Calu3 (cell line): ENCODE measurements at regions not wholly inside any gene's neighbourhood (a gene's known extent, or its start where the extent isn't known, plus 50 kb on each side); places are given as distances from the start of the nearest gene placed in this dataset.

Source experiments
- BruUV-seq: library from RNA; stranded (reverse); fragments of 400-500 nt; replicated peaks from 2 replicates; lab custom pipeline; 2021; lab: Mats Ljungman, UMichigan
- CTCF ChIA-PET: fragments of 300-600 bp; sonication (Branson Sonifier 250); formaldehyde crosslinking; loops from one replicate; lab custom pipeline; 2022; ENCODE audit warnings: antibody characterized with exemption; lab: Charles Lee
- DNase-seq: peaks from one replicate; pipeline ENCODE4 v3.0.0; 2022
- H3K27ac Mint-ChIP-seq: one replicate; pipeline ENCODE4 v1.8.0; 2022; ENCODE audit warnings: mixed read lengths; ENCODE audit not compliant: unreplicated experiment
- H3K27me3 Mint-ChIP-seq: one replicate; pipeline ENCODE4 v1.8.0; 2022; ENCODE audit warnings: mixed read lengths; ENCODE audit not compliant: unreplicated experiment
- H3K36me3 Mint-ChIP-seq: one replicate; pipeline ENCODE4 v1.8.0; 2022; ENCODE audit warnings: mild to moderate bottlenecking, moderate library complexity, mixed read lengths; ENCODE audit not compliant: insufficient read depth, unreplicated experiment
- H3K4me1 Mint-ChIP-seq: one replicate; pipeline ENCODE4 v1.8.0; 2022; ENCODE audit warnings: mild to moderate bottlenecking, low read depth, mixed read lengths; ENCODE audit not compliant: unreplicated experiment
- H3K4me3 Mint-ChIP-seq: one replicate; pipeline ENCODE4 v1.8.0; 2022; ENCODE audit warnings: mild to moderate bottlenecking, low read depth, moderate library complexity, mixed read lengths; ENCODE audit not compliant: unreplicated experiment
- H3K9me3 Mint-ChIP-seq: one replicate; pipeline ENCODE4 v1.8.0; 2022; ENCODE audit warnings: low read depth, mixed read lengths; ENCODE audit not compliant: unreplicated experiment
- intact Hi-C: fragments of 100-400 bp; cut with micrococcal nuclease; formaldehyde crosslinking; loops from one replicate; pipeline ENCODE4 v1.10.0; 2022; ENCODE audit not compliant: unreplicated experiment
- TF ChIP-seq, protein P1 (sequence below): fragments of 200-600 bp; IDR thresholded peaks from one replicate; pipeline ENCODE4 v1.8.0; 2022; ENCODE audit warnings: antibody characterized with exemption; ENCODE audit not compliant: unreplicated experiment

DNA sequence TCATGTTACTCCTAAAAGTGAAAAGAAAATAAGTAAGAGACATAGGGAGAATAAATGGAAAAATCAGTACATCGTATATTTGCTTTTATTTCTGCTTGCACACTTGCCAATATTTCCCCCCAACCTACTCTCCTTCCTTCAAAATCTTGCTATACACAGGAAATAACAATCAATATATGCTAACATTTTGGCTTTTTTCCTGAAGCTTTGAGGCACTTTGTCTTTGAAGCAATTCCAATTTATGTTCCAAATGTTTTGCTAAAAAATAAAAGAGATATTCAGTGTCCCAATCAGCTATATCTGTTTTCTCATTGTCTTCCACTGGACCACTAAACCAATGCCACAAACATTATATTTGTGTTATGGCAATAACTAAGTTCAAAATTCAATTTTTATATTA is 184.0 kb upstream of the NEGR1 start:
- no peaks in the 10 kb centered on the region for H3K36me3 Mint-ChIP-seq
- H3K4me1 Mint-ChIP-seq, result no peaks in the 10 kb centered on the region
- BruUV-seq, result no TSS peak
- intact Hi-C loops, result no loop called here
- no peak overlapping the region for H3K27ac Mint-ChIP-seq
- peaks cover 6% of the 10 kb centered on the region for H3K9me3 Mint-ChIP-seq
- no peak overlapping the region for H3K4me3 Mint-ChIP-seq
- no peak for DNase-seq
- no peaks in the 10 kb centered on the region for H3K27me3 Mint-ChIP-seq
- TF ChIP-seq, protein P1, sequence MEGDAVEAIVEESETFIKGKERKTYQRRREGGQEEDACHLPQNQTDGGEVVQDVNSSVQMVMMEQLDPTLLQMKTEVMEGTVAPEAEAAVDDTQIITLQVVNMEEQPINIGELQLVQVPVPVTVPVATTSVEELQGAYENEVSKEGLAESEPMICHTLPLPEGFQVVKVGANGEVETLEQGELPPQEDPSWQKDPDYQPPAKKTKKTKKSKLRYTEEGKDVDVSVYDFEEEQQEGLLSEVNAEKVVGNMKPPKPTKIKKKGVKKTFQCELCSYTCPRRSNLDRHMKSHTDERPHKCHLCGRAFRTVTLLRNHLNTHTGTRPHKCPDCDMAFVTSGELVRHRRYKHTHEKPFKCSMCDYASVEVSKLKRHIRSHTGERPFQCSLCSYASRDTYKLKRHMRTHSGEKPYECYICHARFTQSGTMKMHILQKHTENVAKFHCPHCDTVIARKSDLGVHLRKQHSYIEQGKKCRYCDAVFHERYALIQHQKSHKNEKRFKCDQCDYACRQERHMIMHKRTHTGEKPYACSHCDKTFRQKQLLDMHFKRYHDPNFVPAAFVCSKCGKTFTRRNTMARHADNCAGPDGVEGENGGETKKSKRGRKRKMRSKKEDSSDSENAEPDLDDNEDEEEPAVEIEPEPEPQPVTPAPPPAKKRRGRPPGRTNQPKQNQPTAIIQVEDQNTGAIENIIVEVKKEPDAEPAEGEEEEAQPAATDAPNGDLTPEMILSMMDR, result no peak
- CTCF ChIA-PET, result no interaction called here

DNA sequence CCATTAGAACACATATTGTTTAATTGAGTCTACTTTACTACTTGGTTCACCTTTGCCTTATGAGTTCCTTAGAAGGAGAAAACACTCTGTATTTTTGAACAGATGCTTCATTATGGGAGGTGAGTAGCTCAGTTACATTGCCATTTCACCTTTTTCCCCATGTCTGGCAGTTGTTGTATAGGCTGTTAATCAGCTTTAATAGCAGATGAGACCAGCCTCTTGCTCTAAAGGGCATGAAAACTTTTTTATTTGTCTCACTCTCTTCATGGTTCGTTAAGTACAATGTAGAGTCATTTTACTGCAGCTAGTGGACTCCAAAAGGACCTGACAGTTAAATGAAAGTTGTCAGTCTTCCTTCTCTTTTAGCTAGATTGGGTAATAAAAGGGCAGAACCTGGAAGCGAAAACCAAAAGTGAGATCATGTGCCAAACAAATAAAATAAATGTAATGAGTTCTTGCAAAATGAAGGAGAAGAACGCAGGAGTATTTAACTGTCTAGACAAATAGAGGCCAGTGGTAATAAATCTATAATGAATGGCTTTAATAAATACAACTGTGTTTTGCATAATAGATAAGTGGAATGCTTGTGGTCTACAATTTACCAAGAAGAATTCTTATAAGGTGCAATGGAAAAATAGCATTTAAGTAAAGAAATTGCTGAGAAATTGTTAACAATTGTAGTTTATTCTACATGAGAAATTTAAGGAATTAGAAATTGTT is 180.0 kb upstream of the NEGR1 start:
- intact Hi-C loops, result no loop called here
- Mint-ChIP-seq H3K4me3 (no peak overlapping the region), H3K4me1 (no peaks in the 10 kb centered on the region), H3K36me3 (no peaks in the 10 kb centered on the region), H3K27me3 (no peaks in the 10 kb centered on the region), H3K9me3 (peaks cover 3% of the 10 kb centered on the region), H3K27ac (no peak overlapping the region)
- no TSS peak for BruUV-seq
- TF ChIP-seq, protein P1, result no peak
- CTCF ChIA-PET, result no interaction called here
- DNase-seq, result no peak

DNA sequence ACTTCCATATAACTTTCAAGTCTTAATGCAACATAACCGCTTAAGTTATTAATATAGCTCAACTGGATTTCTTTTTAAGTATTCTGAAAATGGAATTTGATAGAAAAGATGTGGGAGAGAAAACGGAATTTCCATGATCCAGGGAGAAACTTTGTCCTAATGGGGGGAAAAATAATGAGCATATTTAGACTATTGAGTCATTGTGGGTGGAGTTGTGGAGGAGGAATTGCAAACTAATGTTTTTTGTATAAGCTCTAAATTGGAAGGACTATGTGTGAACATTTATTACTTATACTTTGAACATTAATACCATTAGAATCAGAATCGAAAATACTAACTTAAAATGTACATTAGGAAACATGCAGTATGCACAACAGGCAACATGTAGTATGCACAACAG is 159.9 kb upstream of the NEGR1 start:
- H3K9me3 Mint-ChIP-seq, result peaks cover 3% of the 10 kb centered on the region
- H3K4me3 Mint-ChIP-seq, result no peak overlapping the region
- no peaks in the 10 kb centered on the region for H3K27me3 Mint-ChIP-seq
- no peaks in the 10 kb centered on the region for H3K4me1 Mint-ChIP-seq
- H3K27ac Mint-ChIP-seq, result no peak overlapping the region
- DNase-seq, result no peak
- CTCF ChIA-PET, result no interaction called here
- H3K36me3 Mint-ChIP-seq, result no peaks in the 10 kb centered on the region
- BruUV-seq, result no TSS peak
- TF ChIP-seq, protein P1, result no peak
- intact Hi-C loops, result no loop called here

DNA sequence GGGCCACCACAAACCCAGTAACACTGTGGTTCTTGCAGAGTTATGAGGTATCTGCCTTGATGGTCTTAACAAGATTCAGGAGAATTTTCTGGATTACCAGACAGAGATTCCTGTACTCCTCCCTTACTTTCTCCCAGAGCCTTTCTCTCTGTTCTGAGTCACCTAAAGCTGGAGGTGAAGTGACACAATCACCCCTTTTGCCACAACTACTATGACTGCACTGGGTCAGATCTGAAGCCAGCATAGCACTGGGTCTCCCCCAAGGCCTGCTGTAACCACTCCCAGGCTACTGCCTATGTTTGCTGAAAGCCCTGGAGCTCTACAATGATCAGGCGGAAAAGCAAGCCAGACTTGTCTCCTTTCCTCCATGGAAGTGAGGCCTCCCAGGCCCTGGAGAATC is 156.7 kb upstream of the NEGR1 start:
- intact Hi-C loops, result no loop called here

More for the DNA sequence above, 156.7 kb upstream of the NEGR1 start:
- no peaks in the 10 kb centered on the region for H3K27me3 Mint-ChIP-seq
- no peak for DNase-seq
- no peak overlapping the region for H3K27ac Mint-ChIP-seq
- TF ChIP-seq, protein P1, result no peak
- no peaks in the 10 kb centered on the region for H3K36me3 Mint-ChIP-seq
- H3K4me1 Mint-ChIP-seq, result no peaks in the 10 kb centered on the region
- CTCF ChIA-PET, result no interaction called here
- BruUV-seq, result no TSS peak
- H3K9me3 Mint-ChIP-seq, result no peaks in the 10 kb centered on the region
- no peak overlapping the region for H3K4me3 Mint-ChIP-seq
